Body of pancreas (tissue), 4 donors: ENCODE measurements at regions not wholly inside any gene's neighbourhood (a gene's known extent, or its start where the extent isn't known, plus 50 kb on each side); places are given as distances from the start of the nearest gene placed in this dataset.
A peak's percentile ranks its signal among the peaks of the same experiment; 100 is the strongest.

Experiments used
- CTCF ChIP-seq, 7 experiments: fragments of 450-650 bp in 4 of 7; fragments of 200-600 bp in 3 of 7; sonication (generic) in 3 of 7; IDR thresholded peaks; one replicate each; pipeline ENCODE4 v1.5.1; 2016 to 2019; ENCODE audit warnings: antibody characterized with exemption in 7 of 7
- POLR2A ChIP-seq, 3 donors: fragments of 450-650 bp; IDR thresholded peaks; one replicate each; pipeline ENCODE4 v1.6.1; 2016; ENCODE audit warnings: antibody characterized with exemption in 3 of 3, mild to moderate bottlenecking in 2 of 3

DNA sequence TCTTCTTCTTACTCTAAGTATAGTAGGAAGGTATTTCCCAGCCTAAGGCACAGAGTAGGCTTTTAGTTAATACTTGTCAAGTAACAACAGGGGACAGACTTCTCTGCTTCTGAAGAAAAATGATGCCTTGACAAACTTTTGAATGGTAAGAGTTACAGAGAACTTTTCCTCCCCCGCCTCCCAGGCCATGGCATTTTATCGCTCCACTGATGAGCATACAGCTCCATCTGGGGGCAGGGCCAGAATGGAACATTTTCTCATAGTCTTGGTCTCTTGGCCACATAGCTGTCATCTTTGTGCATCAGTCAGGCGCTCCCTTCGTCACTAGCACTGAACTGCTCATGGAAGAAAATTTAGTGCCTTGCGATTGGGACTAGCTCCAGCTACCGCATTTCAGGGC lies 1066.8 kb upstream of the CITED2 start:
- TF ChIP-seq CTCF (IDR thresholded peaks at IDR 0.05) (peak in 6 of 7 experiments; percentile 22 to 60 (median 57)), POLR2A (IDR thresholded peaks at IDR 0.05) (no peak)
